Sigmoid colon (tissue), 3 donors: ENCODE measurements at regions not wholly inside any gene's neighbourhood (a gene's known extent, or its start where the extent isn't known, plus 50 kb on each side); places are given as distances from the start of the nearest gene placed in this dataset.

Experiments
- CTCF ChIP-seq, 4 experiments: fragments of 450-650 bp in 3 of 4; fragments of 200-600 bp in 1 of 4; IDR thresholded peaks; one replicate each; pipeline ENCODE4 v1.5.1; 2016 to 2019; ENCODE audit warnings: antibody characterized with exemption in 4 of 4, mild to moderate bottlenecking in 3 of 4, moderate library complexity in 2 of 4
- POLR2A ChIP-seq, 2 donors: fragments of 450-650 bp; IDR thresholded peaks; one replicate each; pipeline ENCODE4 v1.6.1; 2016; ENCODE audit warnings: antibody characterized with exemption in 2 of 2, mild to moderate bottlenecking in 2 of 2, moderate library complexity in 2 of 2

DNA sequence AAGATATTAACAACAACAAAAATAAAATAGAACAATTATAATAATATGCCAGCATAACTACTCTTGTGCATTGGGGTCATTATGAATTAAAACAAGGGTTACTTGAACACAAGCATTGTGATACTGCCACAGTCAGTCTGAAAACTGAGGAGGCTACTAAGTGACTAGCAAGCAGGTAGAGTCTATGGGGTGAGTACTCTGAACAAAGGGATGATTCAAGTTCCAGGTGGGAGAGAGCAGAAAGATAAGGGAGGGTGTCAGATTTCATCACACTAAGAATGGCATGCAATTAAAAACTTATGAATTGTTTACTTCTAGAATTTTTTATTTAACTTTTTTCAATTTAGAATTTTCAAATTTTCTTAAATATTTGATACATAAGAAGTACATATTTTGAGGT is 754.4 kb upstream of the GOLIM4 start:
- TF ChIP-seq CTCF (IDR thresholded peaks at IDR 0.05) (no peak), POLR2A (IDR thresholded peaks at IDR 0.05) (no peak)
